K562 (cell line): ENCODE measurements at regions not wholly inside any gene's neighbourhood (a gene's known extent, or its start where the extent isn't known, plus 50 kb on each side); places are given as distances from the start of the nearest gene placed in this dataset.
A peak's percentile ranks its signal among the peaks of the same experiment; 100 is the strongest.

Experiments used
- ATAC-seq: fragments of 200-7000 bp; cut with Tn5 transposase; 3 replicates; pipeline ENCODE4 v1.9.1; 2020; ENCODE audit warnings: moderate library complexity
- BruUV-seq: library from RNA; stranded (reverse); fragments of 400-500 nt; replicated peaks from 2 replicates; lab custom pipeline; 2021; lab: Mats Ljungman, UMichigan
- CTCF ChIA-PET: fragments of 300-600 bp; formaldehyde crosslinking; extraction: SDS; loops from one replicate; lab custom pipeline; 2021; ENCODE audit warnings: low intra/inter-chr PET ratio; lab: Yijun Ruan, JAX
- POLR2A ChIA-PET: fragments of 300-600, 350-650 bp; sonication (Branson Sonifier 250); formaldehyde crosslinking; extraction: SDS; loops from one replicate; lab custom pipeline; 2021; ENCODE audit warnings: antibody characterized with exemption, inconsistent platforms; lab: Yijun Ruan, JAX
- DNase-seq, 4 experiments: peaks; one replicate each; pipeline versions ENCODE4 v3.0.0 to v3.0.0-alpha.2; 2011 to 2018; ENCODE audit warnings: low spot score in 3 of 4, mixed read lengths in 3 of 4; ENCODE audit errors: extremely low read depth in 1 of 4
- FAIRE-seq: peaks from 2 replicates; lab custom pipeline; 2011; peaks lifted over from hg19 to GRCh38; lab: Jason Lieb, UNC
- H2AFZ ChIP-seq: 2 replicates; pipeline ENCODE4 v1.6.0; 2011; ENCODE audit warnings: low read depth, low read length, control low read depth, inconsistent platforms
- H3K27ac ChIP-seq: fragments of 200-600 bp; 3 replicates; pipeline ENCODE4 v1.8.0; 2011; ENCODE audit warnings: low read depth, mild to moderate bottlenecking, control low read depth, inconsistent platforms, low read length, moderate library complexity, mixed read lengths; ENCODE audit errors: extremely low read depth
- H3K27me3 ChIP-seq, 2 experiments: fragments of 300-600 bp in 1 of 2; 2 replicates in 1 of 2; 3 replicates in 1 of 2; pipeline versions ENCODE4 v1.6.0 to v1.8.0; 2011; ENCODE audit warnings: inconsistent platforms in 2 of 2, low read length in 2 of 2, mild to moderate bottlenecking in 1 of 2, mixed read lengths in 1 of 2, moderate library complexity in 1 of 2; ENCODE audit not compliant: control insufficient read depth in 2 of 2, insufficient read depth in 2 of 2
- H3K36me3 ChIP-seq: fragments of 300-600 bp; 3 replicates; pipeline ENCODE4 v1.8.0; 2011; ENCODE audit warnings: mild to moderate bottlenecking, low read length, inconsistent platforms; ENCODE audit not compliant: control insufficient read depth, insufficient read depth
- H3K4me1 ChIP-seq, 2 experiments: fragments of 200-600 bp in 1 of 2; replicated peaks in 1 of 2; 2 replicates in 1 of 2; 3 replicates in 1 of 2; pipeline versions ENCODE4 v1.5.1 to v1.8.0; 2011; ENCODE audit warnings: inconsistent platforms in 2 of 2, low read length in 2 of 2, mild to moderate bottlenecking in 1 of 2, mixed read lengths in 1 of 2, moderate library complexity in 1 of 2; ENCODE audit not compliant: control insufficient read depth in 2 of 2, insufficient read depth in 2 of 2
- H3K4me2 ChIP-seq: 2 replicates; pipeline ENCODE4 v1.6.1; 2011; ENCODE audit warnings: low read length, control low read depth, inconsistent platforms, mixed read lengths; ENCODE audit not compliant: insufficient read depth
- H3K4me3 ChIP-seq: fragments of 200-600 bp; sonication (generic), shearing (Covaris generic); 2 replicates; pipeline ENCODE4 v1.5.1; 2016; ENCODE audit warnings: control low read depth, inconsistent platforms
- H3K79me2 ChIP-seq: fragments of 200-600 bp; 3 replicates; pipeline ENCODE4 v1.8.0; 2011; ENCODE audit warnings: low read length, inconsistent platforms; ENCODE audit not compliant: control insufficient read depth, insufficient read depth
- H3K9ac ChIP-seq, 2 experiments: 2 replicates each; pipeline versions ENCODE4 v1.6.0 to v1.6.1; 2011; ENCODE audit warnings: low read depth in 2 of 2, low read length in 2 of 2, control low read depth in 1 of 2, inconsistent platforms in 1 of 2, mild to moderate bottlenecking in 1 of 2, mixed read lengths in 1 of 2; ENCODE audit not compliant: insufficient read depth in 1 of 2
- H3K9me1 ChIP-seq: one replicate; pipeline ENCODE4 v1.6.0; 2011; ENCODE audit warnings: inconsistent platforms, mild to moderate bottlenecking, low read length, moderate library complexity; ENCODE audit not compliant: control insufficient read depth, insufficient read depth
- H3K9me3 ChIP-seq: replicated peaks from 2 replicates; pipeline ENCODE4 v1.5.1; 2011; ENCODE audit warnings: low read depth, low read length, inconsistent platforms; ENCODE audit not compliant: control insufficient read depth, insufficient read depth
- H4K20me1 ChIP-seq: replicated peaks from 2 replicates; pipeline ENCODE4 v1.6.1; 2011; ENCODE audit warnings: low read length, inconsistent platforms, mixed read lengths; ENCODE audit not compliant: control insufficient read depth, insufficient read depth
- CHD1 ChIP-seq: fragments of 200-600 bp; sonication (generic); IDR thresholded peaks from one replicate; pipeline ENCODE4 v1.6.1; 2012; ENCODE audit warnings: mild to moderate bottlenecking, moderate library complexity, low read length, inconsistent platforms
- DPF2 ChIP-seq: fragments of 450-650 bp; IDR thresholded peaks from 2 replicates; pipeline ENCODE4 v1.6.1; 2016
- FOXP4 ChIP-seq: sonication (generic); formaldehyde crosslinking; IDR thresholded peaks from 2 replicates; pipeline ENCODE4 v1.8.0; 2022; ENCODE audit warnings: mild to moderate bottlenecking, missing genetic modification reagents, borderline replicate concordance
- LCOR ChIP-seq: sonication (generic); formaldehyde crosslinking; IDR thresholded peaks from 2 replicates; pipeline ENCODE4 v1.8.0; 2022; ENCODE audit warnings: mild to moderate bottlenecking, missing genetic modification reagents
- MTA1 ChIP-seq: fragments of 450-650 bp; IDR thresholded peaks from 2 replicates; pipeline ENCODE4 v1.6.1; 2017; ENCODE audit warnings: borderline replicate concordance
- MXI1 ChIP-seq: IDR thresholded peaks from 2 replicates; pipeline ENCODE4 v1.6.1; 2011; ENCODE audit warnings: low read depth, mild to moderate bottlenecking, improper control_type of control experiment, low read length
- NUFIP1 ChIP-seq: fragments of 450-650 bp; IDR thresholded peaks from 2 replicates; pipeline ENCODE4 v1.6.1; 2018; ENCODE audit not compliant: partially characterized antibody
- TAF9B ChIP-seq: fragments of 450-650 bp; IDR thresholded peaks from 2 replicates; pipeline ENCODE4 v1.6.1; 2018; ENCODE audit warnings: mild to moderate bottlenecking; ENCODE audit not compliant: partially characterized antibody
- TAL1 ChIP-seq: fragments of 450-650 bp; IDR thresholded peaks from 2 replicates; pipeline ENCODE4 v1.6.1; 2016; ENCODE audit warnings: mild to moderate bottlenecking
- TOE1 ChIP-seq, 2 experiments: fragments of 450-650 bp in 1 of 2; sonication (generic) in 1 of 2; formaldehyde crosslinking in 1 of 2; IDR thresholded peaks; 2 replicates each; pipeline versions ENCODE4 v1.7.1 to v1.8.0; 2016 to 2022; ENCODE audit warnings: borderline replicate concordance in 2 of 2, mild to moderate bottlenecking in 2 of 2, antibody characterized with exemption in 1 of 2, inconsistent platforms in 1 of 2, low read depth in 1 of 2, missing genetic modification reagents in 1 of 2, moderate library complexity in 1 of 2
- ZBED1 ChIP-seq: IDR thresholded peaks from 2 replicates; pipeline ENCODE4 v1.6.1; 2014
- ZBTB2 ChIP-seq: fragments of 450-650 bp; IDR thresholded peaks from 2 replicates; pipeline ENCODE4 v1.6.1; 2016; ENCODE audit warnings: antibody characterized with exemption
- ZC3H11A ChIP-seq: IDR thresholded peaks from 2 replicates; pipeline ENCODE4 v1.6.1; 2012; ENCODE audit warnings: low read depth, low read length, improper control_type of control experiment
- ZEB2 ChIP-seq: fragments of 450-650 bp; IDR thresholded peaks from 2 replicates; pipeline ENCODE4 v1.6.1; 2016
- ZNF143 ChIP-seq: sonication (generic); formaldehyde crosslinking; IDR thresholded peaks from 2 replicates; pipeline ENCODE4 v1.9.0; 2022; ENCODE audit warnings: mild to moderate bottlenecking, missing genetic modification reagents
- ZNF408 ChIP-seq: fragments of 250-450 bp; sonication (Bioruptor Pico); IDR thresholded peaks from 2 replicates; pipeline ENCODE4 v1.4.0; 2020; ENCODE audit warnings: low read depth, mild to moderate bottlenecking, moderate library complexity
- WGBS: fragments of 100-300 bp; shearing (Covaris generic); methylation state at CpG from one replicate; pipeline ENCODE4 v1.1.6; 2016; ENCODE audit warnings: low coverage, mixed read lengths; ENCODE audit not compliant: insufficient coverage; ENCODE audit errors: missing lambda C conversion rate; 5-methylcytosine and 5-hydroxymethylcytosine counted together
- in situ Hi-C: fragments of 300-500 bp; cut with MboI; formaldehyde crosslinking; loops from 4 replicates; pipeline ENCODE4 v1.15.0; 2018; ENCODE audit warnings: inconsistent platforms, mixed read lengths
- intact Hi-C: fragments of 100-400 bp; cut with micrococcal nuclease; formaldehyde crosslinking; loops from 2 replicates; pipeline ENCODE4 v1.14.2; 2022

- TF ChIP-seq ZNF408 (CRISPR knock-in tag): no peak
Measured at GRCh38 chr3:33941804-33942203, 143.4 kb downstream of the PDCD6IP start (continued).

GRCh38 chr3:33942483-33943150 lies 144.2 kb downstream of the PDCD6IP start:
- Histone ChIP-seq H2AFZ (peak overlapping the region; percentile 7; the same call in 1 of the 2 replicates), H3K27me3 (no peaks in the 10 kb centered on the region), H3K9me1 (no peaks in the 10 kb centered on the region), H3K4me2 (peak overlapping the region; percentile 62), H4K20me1 (no peaks in the 10 kb centered on the region), H3K27ac (peak overlapping the region; percentile 55), H3K4me1 (peaks cover 9 to 47% of the 10 kb centered on the region in 2 experiments; a peak in 4 of 5 replicates), H3K9me3 (no peaks in the 10 kb centered on the region), H3K4me3 (no peak overlapping the region), H3K9ac (peak overlapping the region in 1 of 2 experiments; percentile 5; a peak in 1 of 4 replicates), H3K79me2 (peaks cover 36% of the 10 kb centered on the region), H3K36me3 (no peaks in the 10 kb centered on the region; the same call in 2 of the 3 replicates)
- ATAC-seq (peak; percentile 83), FAIRE-seq (peak; percentile 86), DNase-seq (peak; percentile 35 to 82 (median 60))
- CTCF ChIA-PET: no interaction called here
- 15% methylated on average over 4 of the region's 4 CpGs for WGBS
- in situ Hi-C loops (no loop called here), intact Hi-C loops (loop anchor here (1.0 kb wide), 1 partner anchor 41 kb away; no protein-coding TSS in a partner anchor)
- POLR2A ChIA-PET: interaction anchor here (0.7 to 1.3 kb wide), 4 partner anchors 11 to 514 kb away, joined by 3 to 4 read pairs (median 3); no protein-coding TSS in a partner anchor
- no TSS peak for BruUV-seq
- TF ChIP-seq ZBED1 (no peak), TAL1 (peak; percentile 76), LCOR (peak; percentile 72), FOXP4 (CRISPR knock-in tag) (no peak), MTA1 (0 out of 2 replicates have a peak, but pooled peaks have one; percentile 41), DPF2 (peak; percentile 99), TOE1 (IDR thresholded peaks at IDR 0.05; ENCODE audit: borderline replicate concordance) (no peak), TOE1 (CRISPR knock-in tag; IDR thresholded peaks at IDR 0.05; ENCODE audit: borderline replicate concordance, low read depth) (no peak), CHD1 (no peak), ZBTB2 (peak; percentile 87), ZNF143 (CRISPR knock-in tag) (no peak), ZC3H11A (no peak), ZEB2 (peak; percentile 98), NUFIP1 (no peak), TAF9B (no peak), MXI1 (no peak)
